Activated naive CD4-positive, alpha-beta T cell treated with anti-CD3 and anti-CD28 coated beads for 36 hours (primary cell): ENCODE measurements at regions not wholly inside any gene's neighbourhood (a gene's known extent, or its start where the extent isn't known, plus 50 kb on each side); places are given as distances from the start of the nearest gene placed in this dataset.
"Not testable (repeated sequence)": the region's sequence is repeated elsewhere in the genome, so short reads cannot be mapped to it uniquely, and the experiment has no call there.

Experiments used
- CTCF ChIA-PET: fragments of 350-600 bp; sonication (Branson Sonifier 250); formaldehyde crosslinking; loops from one replicate; lab custom pipeline; 2021; ENCODE audit warnings: antibody characterized with exemption; lab: Charles Lee
- DNase-seq: peaks from one replicate; pipeline ENCODE4 v3.0.0-alpha.2; 2020
- H3K27ac Mint-ChIP-seq: one replicate; pipeline ENCODE4 v1.8.0; 2021; ENCODE audit warnings: mild to moderate bottlenecking, mixed read lengths
- H3K27me3 Mint-ChIP-seq: one replicate; pipeline ENCODE4 v1.8.0; 2021; ENCODE audit warnings: low read depth, mixed read lengths
- H3K36me3 Mint-ChIP-seq: one replicate; pipeline ENCODE4 v1.8.0; 2021; ENCODE audit warnings: low read depth, mixed read lengths
- H3K4me1 Mint-ChIP-seq: one replicate; pipeline ENCODE4 v1.8.0; 2021; ENCODE audit warnings: low read depth, mixed read lengths
- H3K4me3 Mint-ChIP-seq: one replicate; pipeline ENCODE4 v1.8.0; 2021; ENCODE audit warnings: mild to moderate bottlenecking, moderate library complexity, mixed read lengths
- H3K9me3 Mint-ChIP-seq: one replicate; pipeline ENCODE4 v1.8.0; 2021; ENCODE audit warnings: mixed read lengths
- intact Hi-C: fragments of 100-400 bp; cut with micrococcal nuclease; formaldehyde crosslinking; loops from one replicate; pipeline ENCODE4 v1.15.1; 2023

DNA sequence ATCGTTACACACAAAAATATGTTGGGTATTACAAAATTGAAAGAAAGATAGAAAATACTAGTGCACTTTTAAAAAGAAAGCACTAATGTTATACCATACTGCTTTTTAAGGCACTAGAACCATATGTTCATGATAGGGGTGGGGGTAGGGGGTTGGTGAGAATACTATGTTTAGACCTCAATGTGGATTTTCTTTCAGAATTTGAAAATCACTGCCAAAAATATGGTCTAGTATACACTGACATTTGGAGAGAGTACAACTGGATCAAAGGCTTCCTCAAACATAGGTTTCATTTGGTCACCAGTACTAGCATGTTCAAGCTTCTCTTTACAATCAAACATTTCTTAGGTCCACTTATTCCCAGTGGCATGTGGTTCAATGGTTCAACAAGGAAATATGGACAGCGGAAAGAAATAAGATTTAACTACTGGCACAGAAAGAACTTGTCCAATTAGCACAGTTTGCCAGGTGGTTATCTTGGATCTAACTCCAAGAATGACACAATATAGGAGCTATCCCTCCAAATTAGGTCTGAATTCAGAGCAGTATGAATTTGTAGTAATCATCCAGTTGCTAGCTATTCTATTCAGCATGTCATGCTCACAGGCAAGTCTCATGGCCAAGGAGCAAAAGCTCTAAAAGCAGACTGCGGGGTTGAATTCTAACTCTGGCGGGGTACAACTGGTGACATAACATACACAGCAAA is 139.3 kb downstream of the SLC24A2 start:
- Mint-ChIP-seq H3K27me3 (peaks cover 4% of the 10 kb centered on the region), H3K9me3 (no peaks in the 10 kb centered on the region), H3K27ac (no peak overlapping the region), H3K36me3 (no peaks in the 10 kb centered on the region), H3K4me1 (no peaks in the 10 kb centered on the region), H3K4me3 (no peak overlapping the region)
- intact Hi-C loops, result no loop called here
- DNase-seq, result no peak
- CTCF ChIA-PET, result interaction anchor here (0.6 to 1.6 kb wide), 4 partner anchors 11 to 185 kb away, joined by 3 to 5 read pairs (median 4); no protein-coding TSS in a partner anchor

DNA sequence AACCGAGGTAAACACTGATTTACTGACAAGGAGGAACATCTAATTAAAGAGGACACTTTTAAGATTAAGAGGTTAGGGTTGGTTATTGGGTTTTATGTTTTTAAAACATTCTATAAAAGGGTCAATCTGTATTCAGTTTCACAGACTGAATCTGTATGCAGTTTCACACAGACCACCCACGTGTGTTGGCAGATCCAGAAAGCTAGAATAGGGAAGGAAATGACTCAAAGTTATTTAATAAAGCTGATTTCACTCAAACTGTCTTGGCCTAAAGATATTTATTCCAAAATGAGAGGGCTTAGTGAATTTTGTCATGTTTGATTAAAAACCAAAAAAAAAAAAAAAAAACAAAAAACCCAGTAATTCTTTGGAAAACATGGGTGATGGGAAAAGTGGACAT is 140.2 kb downstream of the SLC24A2 start:
- no peak overlapping the region for H3K27ac Mint-ChIP-seq
- CTCF ChIA-PET, result no interaction called here
- H3K27me3 Mint-ChIP-seq, result peaks cover 10% of the 10 kb centered on the region
- H3K4me1 Mint-ChIP-seq, result no peaks in the 10 kb centered on the region
- no peaks in the 10 kb centered on the region for H3K9me3 Mint-ChIP-seq
- H3K4me3 Mint-ChIP-seq, result no peak overlapping the region
- H3K36me3 Mint-ChIP-seq, result no peaks in the 10 kb centered on the region
- intact Hi-C loops, result no loop called here
- DNase-seq, result no peak

DNA sequence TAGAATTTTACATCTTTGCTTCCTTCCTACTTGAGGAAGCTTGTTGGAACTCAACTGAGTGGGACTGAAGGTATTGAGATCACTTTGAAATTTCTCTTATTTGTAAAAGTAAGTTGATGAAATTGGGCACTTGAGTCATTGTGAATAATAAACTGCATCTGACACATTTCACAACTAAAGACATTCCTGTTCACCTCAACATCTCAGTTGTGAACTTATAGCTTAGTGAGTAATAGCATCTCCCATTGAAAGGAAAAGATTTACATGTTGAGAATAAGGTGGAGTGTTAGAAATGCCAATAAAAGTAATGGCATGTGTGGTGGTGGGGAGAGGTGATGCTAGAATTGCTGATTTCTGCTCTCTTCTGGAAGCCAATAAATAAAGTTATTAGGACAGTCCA is 145.0 kb downstream of the SLC24A2 start:
- Mint-ChIP-seq H3K9me3 (no peaks in the 10 kb centered on the region), H3K27me3 (peaks cover 19% of the 10 kb centered on the region), H3K4me1 (no peaks in the 10 kb centered on the region), H3K27ac (no peak overlapping the region), H3K4me3 (no peak overlapping the region), H3K36me3 (no peaks in the 10 kb centered on the region)
- CTCF ChIA-PET, result interaction anchor here (0.5 to 2.6 kb wide), 2 partner anchors 179 to 201 kb away, joined by 3 to 11 read pairs; no protein-coding TSS in a partner anchor
- no peak for DNase-seq
- intact Hi-C loops, result no loop called here

DNA sequence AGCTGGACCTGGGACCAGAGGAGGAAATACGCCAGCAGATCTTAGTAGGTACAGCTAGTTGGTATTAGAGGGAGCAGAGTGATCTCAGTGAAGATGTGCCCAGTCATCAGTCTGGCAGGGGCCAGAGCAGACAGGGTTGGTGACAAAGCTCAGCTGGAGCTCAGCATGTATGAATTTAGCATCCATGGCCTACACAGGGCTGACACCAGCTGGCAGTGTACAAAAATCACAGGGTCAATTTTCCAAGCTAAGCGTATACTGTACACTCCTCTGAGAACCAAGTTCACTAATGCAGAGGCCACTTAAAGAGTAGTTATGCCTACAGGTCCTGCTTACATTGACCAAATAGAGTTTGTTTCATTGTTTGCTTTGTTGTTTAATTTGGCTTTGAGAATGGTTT is 146.6 kb downstream of the SLC24A2 start:
- H3K27me3 Mint-ChIP-seq, result peaks cover 17% of the 10 kb centered on the region
- no peaks in the 10 kb centered on the region for H3K4me1 Mint-ChIP-seq
- H3K36me3 Mint-ChIP-seq, result no peaks in the 10 kb centered on the region
- intact Hi-C loops, result no loop called here
- CTCF ChIA-PET, result interaction anchor here (2.6 kb wide), 1 partner anchor 177 kb away, joined by 11 read pairs; no protein-coding TSS in a partner anchor
- no peaks in the 10 kb centered on the region for H3K9me3 Mint-ChIP-seq
- no peak overlapping the region for H3K27ac Mint-ChIP-seq
- no peak overlapping the region for H3K4me3 Mint-ChIP-seq
- peak; percentile 7 for DNase-seq

DNA sequence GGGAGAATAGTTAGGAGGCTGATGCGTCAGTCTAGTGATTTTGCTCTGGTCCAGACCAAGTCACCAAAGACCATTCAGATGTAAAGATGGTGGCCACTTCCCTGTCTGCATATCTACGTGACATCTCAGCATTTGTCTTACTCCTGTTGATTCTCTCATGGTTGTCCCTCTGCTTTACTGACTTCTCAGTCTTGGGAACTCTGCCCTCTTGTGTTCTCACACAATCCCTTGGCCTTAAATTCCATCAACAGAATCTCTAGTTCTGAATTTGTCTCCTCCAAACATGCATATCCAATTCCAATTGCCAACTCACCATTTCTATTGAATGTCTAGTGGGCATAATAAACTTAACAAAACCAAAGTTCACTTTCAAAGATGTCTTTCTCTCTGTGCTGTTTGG is 147.8 kb downstream of the SLC24A2 start:
- Mint-ChIP-seq H3K27me3 (peaks cover 15% of the 10 kb centered on the region), H3K9me3 (no peaks in the 10 kb centered on the region), H3K4me3 (no peak overlapping the region), H3K27ac (no peak overlapping the region), H3K4me1 (no peaks in the 10 kb centered on the region), H3K36me3 (no peaks in the 10 kb centered on the region)
- CTCF ChIA-PET, result interaction anchor here (0.7 to 2.6 kb wide), 3 partner anchors 9 to 268 kb away, joined by 3 to 11 read pairs (median 3); no protein-coding TSS in a partner anchor
- intact Hi-C loops, result loop anchor here (1.0 to 2.0 kb wide), 2 partner anchors 148 to 168 kb away; no protein-coding TSS in a partner anchor
- no peak for DNase-seq

DNA sequence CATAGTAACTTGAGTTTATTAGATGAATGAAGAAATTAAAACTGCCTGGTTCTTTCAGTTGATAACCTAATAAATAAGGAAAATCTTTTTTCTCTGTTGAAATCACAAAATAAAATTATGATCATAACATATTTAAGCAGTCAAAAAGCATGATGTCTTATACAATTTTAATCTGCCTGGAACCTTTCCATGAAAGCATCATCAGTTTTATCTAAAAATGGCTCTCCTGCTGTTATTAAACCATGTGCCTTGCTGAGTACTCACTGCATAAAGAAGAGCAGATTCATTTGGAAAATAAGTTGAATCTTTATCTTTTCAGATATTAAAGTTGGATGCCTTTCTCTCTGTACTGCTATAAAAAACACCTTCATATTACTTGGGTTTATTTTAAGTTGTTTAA is 148.8 kb downstream of the SLC24A2 start:
- Mint-ChIP-seq H3K27me3 (peaks cover 19% of the 10 kb centered on the region), H3K27ac (no peak overlapping the region), H3K4me1 (no peaks in the 10 kb centered on the region), H3K9me3 (no peaks in the 10 kb centered on the region), H3K36me3 (no peaks in the 10 kb centered on the region), H3K4me3 (no peak overlapping the region)
- intact Hi-C loops, result loop anchor here (2.0 kb wide), 1 partner anchor 167 kb away; no protein-coding TSS in a partner anchor
- CTCF ChIA-PET, result interaction anchor here (1.0 kb wide), 1 partner anchor 8 kb away, joined by 3 read pairs; no protein-coding TSS in a partner anchor
- no peak for DNase-seq

DNA sequence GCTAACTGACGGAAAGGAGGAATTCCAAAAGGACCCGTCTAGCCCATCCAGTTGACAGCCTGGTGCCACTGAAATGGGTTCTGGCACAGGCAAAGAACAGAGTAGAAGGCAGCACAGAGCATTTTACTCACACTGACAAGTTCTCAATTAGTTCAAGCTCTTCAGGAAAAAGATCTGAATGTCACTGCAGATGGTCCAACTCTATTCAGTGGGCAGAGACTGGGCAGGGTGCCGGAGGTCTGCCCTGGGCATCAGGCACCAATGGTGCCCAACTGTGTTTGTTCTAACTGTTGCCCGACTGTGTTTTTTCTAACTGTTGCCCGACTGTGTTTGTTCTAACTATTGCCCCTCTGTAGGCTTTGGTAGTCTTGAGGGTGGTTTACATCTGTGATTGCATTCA is 151.8 kb downstream of the SLC24A2 start:
- Mint-ChIP-seq H3K4me3 (no peak overlapping the region), H3K27ac (no peak overlapping the region), H3K27me3 (peaks cover 11% of the 10 kb centered on the region), H3K9me3 (no peaks in the 10 kb centered on the region), H3K4me1 (no peaks in the 10 kb centered on the region), H3K36me3 (no peaks in the 10 kb centered on the region)
- CTCF ChIA-PET, result no interaction called here
- no peak for DNase-seq
- intact Hi-C loops, result no loop called here

DNA sequence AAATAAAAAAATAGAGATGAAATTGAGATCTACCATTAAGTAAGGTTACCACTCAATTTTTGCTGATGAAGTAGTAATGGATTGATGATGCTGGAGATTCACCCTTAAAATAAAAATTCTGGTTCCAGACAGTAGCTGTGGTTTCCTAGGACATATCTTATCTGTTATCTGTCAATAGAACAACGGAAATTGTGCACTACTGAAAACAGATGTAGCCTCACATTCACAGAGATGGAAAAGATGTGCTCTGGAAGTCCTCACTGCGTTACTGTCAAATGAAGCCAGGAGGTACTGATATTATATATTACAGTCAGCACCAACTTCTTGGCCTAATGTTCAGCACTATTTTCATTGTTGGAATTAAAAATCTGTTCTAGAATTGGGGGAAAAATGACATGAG is 154.0 kb downstream of the SLC24A2 start:
- peaks cover 6% of the 10 kb centered on the region for H3K27me3 Mint-ChIP-seq
- H3K27ac Mint-ChIP-seq, result no peak overlapping the region
- H3K4me3 Mint-ChIP-seq, result no peak overlapping the region
- intact Hi-C loops, result no loop called here
- no peak for DNase-seq
- no peaks in the 10 kb centered on the region for H3K36me3 Mint-ChIP-seq
- no peaks in the 10 kb centered on the region for H3K4me1 Mint-ChIP-seq
- CTCF ChIA-PET, result no interaction called here
- no peaks in the 10 kb centered on the region for H3K9me3 Mint-ChIP-seq

DNA sequence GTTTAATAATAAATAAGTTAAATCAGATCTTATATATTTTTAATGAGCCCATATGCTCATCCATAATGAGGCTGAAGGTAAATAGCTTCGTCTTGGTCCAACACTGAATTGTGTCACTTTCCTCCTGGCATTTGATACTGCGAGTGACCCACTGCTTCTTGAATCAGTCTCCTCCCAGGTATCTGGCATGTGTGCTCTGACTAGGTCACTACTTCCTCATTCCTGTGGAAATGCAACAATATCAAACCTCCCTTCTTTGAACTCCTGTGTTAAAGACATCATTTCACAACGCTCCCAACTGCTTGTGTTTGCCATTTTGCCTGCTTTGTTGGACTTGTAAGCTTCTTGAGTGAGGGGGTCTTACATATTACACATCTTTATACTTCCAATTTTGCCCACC is 157.7 kb downstream of the SLC24A2 start:
- no peaks in the 10 kb centered on the region for H3K9me3 Mint-ChIP-seq
- no peak for DNase-seq
- H3K27me3 Mint-ChIP-seq, result peaks cover 3% of the 10 kb centered on the region
- CTCF ChIA-PET, result interaction anchor here (1.4 kb wide), 1 partner anchor 9 kb away, joined by 3 read pairs; no protein-coding TSS in a partner anchor
- no peaks in the 10 kb centered on the region for H3K4me1 Mint-ChIP-seq
- intact Hi-C loops, result no loop called here
- H3K27ac Mint-ChIP-seq, result no peak overlapping the region
- no peak overlapping the region for H3K4me3 Mint-ChIP-seq
- no peaks in the 10 kb centered on the region for H3K36me3 Mint-ChIP-seq

DNA sequence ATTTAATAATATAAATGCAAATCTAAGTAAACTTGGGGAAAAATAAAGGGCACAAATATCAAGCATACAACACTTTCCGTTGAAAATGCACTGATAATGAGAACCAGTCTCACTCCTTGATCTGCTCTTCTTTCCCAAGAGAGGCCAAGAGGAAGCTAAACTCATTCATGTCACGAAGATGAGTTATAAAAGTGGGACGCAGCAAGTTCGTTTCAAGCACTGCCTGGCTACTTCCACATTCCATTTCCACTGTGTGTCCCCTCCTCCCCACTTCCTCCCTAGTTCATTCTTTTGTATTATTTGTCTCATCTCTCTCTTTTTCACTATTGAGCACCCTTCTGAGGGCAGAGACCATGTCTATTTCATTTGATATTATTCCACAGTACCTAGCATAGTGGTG is 158.1 kb downstream of the SLC24A2 start:
- H3K9me3 Mint-ChIP-seq, result no peaks in the 10 kb centered on the region
- no peak overlapping the region for H3K27ac Mint-ChIP-seq
- no peak for DNase-seq
- no peak overlapping the region for H3K4me3 Mint-ChIP-seq
- no peaks in the 10 kb centered on the region for H3K36me3 Mint-ChIP-seq
- H3K4me1 Mint-ChIP-seq, result no peaks in the 10 kb centered on the region
- CTCF ChIA-PET, result no interaction called here
- intact Hi-C loops, result no loop called here
- H3K27me3 Mint-ChIP-seq, result peaks cover under 1% of the 10 kb centered on the region

DNA sequence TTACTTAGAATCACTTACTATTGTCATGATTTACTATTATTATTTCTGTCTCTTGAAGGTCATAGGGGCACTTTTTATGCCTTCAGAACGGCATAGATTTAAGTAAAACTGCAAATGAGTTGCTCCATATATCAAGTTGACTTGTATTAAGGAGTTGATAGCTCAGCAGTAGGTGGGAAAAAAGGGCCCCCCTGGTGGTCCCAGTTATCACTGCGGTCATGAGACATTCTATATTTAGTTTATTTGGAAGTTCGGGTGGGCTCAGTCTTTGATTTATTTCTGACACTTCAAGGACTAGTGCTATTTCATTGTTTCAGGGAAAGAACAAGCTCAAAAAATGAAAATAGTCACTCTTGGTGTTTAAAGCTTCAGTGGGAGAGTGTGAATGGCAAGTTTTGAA is 159.3 kb downstream of the SLC24A2 start:
- no peaks in the 10 kb centered on the region for H3K27me3 Mint-ChIP-seq
- H3K9me3 Mint-ChIP-seq, result no peaks in the 10 kb centered on the region
- CTCF ChIA-PET, result interaction anchor here (0.6 to 1.2 kb wide), 4 partner anchors 9 to 810 kb away, joined by 3 read pairs; no protein-coding TSS in a partner anchor
- H3K4me1 Mint-ChIP-seq, result no peaks in the 10 kb centered on the region
- intact Hi-C loops, result no loop called here
- no peak overlapping the region for H3K4me3 Mint-ChIP-seq
- no peak for DNase-seq
- H3K27ac Mint-ChIP-seq, result no peak overlapping the region
- no peaks in the 10 kb centered on the region for H3K36me3 Mint-ChIP-seq

DNA sequence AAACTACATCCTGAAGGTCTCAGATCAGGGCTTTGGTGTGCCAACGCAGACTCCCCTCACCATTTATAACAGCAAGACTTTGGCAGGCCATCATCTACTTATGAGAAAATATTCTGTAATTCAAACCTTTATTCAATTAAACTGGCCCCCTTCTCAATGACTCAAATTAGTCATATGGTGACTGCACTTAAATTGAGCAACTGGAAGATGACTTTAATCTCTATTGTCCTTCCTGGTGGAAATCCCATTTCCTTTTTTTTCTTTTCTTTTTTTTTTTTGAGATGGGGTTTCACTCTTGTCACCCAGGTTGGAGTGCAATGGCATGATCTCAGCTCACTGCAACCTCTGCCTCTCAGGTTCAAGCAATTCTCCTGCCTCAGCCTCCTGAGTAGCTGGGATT is 163.4 kb downstream of the SLC24A2 start:
- DNase-seq, CTCF ChIA-PET, H3K27ac Mint-ChIP-seq, intact Hi-C loops, H3K36me3 Mint-ChIP-seq, H3K4me3 Mint-ChIP-seq, H3K4me1 Mint-ChIP-seq, H3K9me3 Mint-ChIP-seq, H3K27me3 Mint-ChIP-seq: not testable (repeated sequence)

DNA sequence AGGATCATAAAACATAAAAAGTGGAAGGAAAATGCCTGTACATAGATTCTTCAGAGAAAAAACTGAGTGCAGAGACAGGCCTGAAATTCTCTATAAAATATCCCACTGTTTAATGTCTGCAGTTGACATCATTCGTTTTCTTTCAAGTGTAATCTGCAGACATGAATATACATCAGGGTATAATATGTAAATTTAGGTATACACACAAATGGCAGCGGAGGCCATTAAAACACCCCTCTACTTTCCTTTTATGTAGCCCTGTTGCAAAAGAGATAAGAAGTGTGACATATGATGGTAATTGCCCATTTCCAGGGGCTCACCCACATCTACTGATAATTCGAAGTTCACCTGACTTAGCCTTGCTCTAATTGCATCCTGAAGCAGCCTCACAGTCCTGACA is 164.3 kb downstream of the SLC24A2 start:
- Mint-ChIP-seq H3K27me3 (peaks cover 9% of the 10 kb centered on the region), H3K36me3 (no peaks in the 10 kb centered on the region), H3K4me3 (no peak overlapping the region), H3K27ac (no peak overlapping the region), H3K4me1 (no peaks in the 10 kb centered on the region), H3K9me3 (no peaks in the 10 kb centered on the region)
- CTCF ChIA-PET, result no interaction called here
- intact Hi-C loops, result no loop called here
- no peak for DNase-seq
